ENCODE measurements at regions not wholly inside any gene's neighbourhood (a gene's known extent, or its start where the extent isn't known, plus 50 kb on each side); places are given as distances from the start of the nearest gene placed in this dataset.

GRCh38 chr19:16025108-16026101 is 50.9 kb upstream of the TPM4 start:
- Histone ChIP-seq H3K36me3 (no peaks in the 10 kb centered on the region), H3K4me3 (ENCODE audit: low read depth, low read length) (no peak overlapping the region), H3K27me3 (ENCODE audit: insufficient read depth, low read depth, severe bottlenecking) (no peaks in the 10 kb centered on the region), H3K9me3 (ENCODE audit: severe bottlenecking) (no peaks in the 10 kb centered on the region), H3K27ac (no peak overlapping the region)
- peak; percentile 56 for TF ChIP-seq CTCF (IDR thresholded peaks at IDR 0.05; ENCODE audit: low read depth, low read length)
- peak; percentile 44 for DNase-seq

- Histone ChIP-seq H3K27me3 (ENCODE audit: insufficient read depth, low read depth, severe bottlenecking) (no peaks in the 10 kb centered on the region), H3K27ac (no peak overlapping the region), H3K4me3 (ENCODE audit: low read depth, low read length) (no peak overlapping the region), H3K9me3 (ENCODE audit: severe bottlenecking) (no peaks in the 10 kb centered on the region), H3K36me3 (no peaks in the 10 kb centered on the region)
- DNase-seq: no peak
- TF ChIP-seq CTCF (IDR thresholded peaks at IDR 0.05; ENCODE audit: low read depth, low read length): no peak
These were observed 50.2 kb upstream of the TPM4 start for GRCh38 chr19:16026131-16026530.
